ENCODE measurements at regions not wholly inside any gene's neighbourhood (a gene's known extent, or its start where the extent isn't known, plus 50 kb on each side); places are given as distances from the start of the nearest gene placed in this dataset.

GRCh38 chr6:14905201-14905600 lies 340.7 kb upstream of the JARID2 start:
- H3K4me3 ChIP-seq (replicated peaks in 1 of 2; ENCODE audit: low read depth in 1 of 2, low read length in 2 of 2): no peak overlapping the region
- no peaks in the 10 kb centered on the region for H3K79me2 ChIP-seq (ENCODE audit: insufficient read depth, low read length)
- H4K20me1 ChIP-seq (ENCODE audit: insufficient read depth): no peaks in the 10 kb centered on the region
- H3K4me1 ChIP-seq (ENCODE audit: control insufficient read depth in 1 of 2, insufficient read depth in 2 of 2, low read length in 2 of 2): no peaks in the 10 kb centered on the region
- H3K27me3 ChIP-seq (ENCODE audit: insufficient read depth, low read length): no peaks in the 10 kb centered on the region
- no peak overlapping the region for H3K27ac ChIP-seq (ENCODE audit: low read depth, low read length)
- no peak overlapping the region for H3K4me2 ChIP-seq (ENCODE audit: low read length)
- H3K9me2 ChIP-seq (ENCODE audit: insufficient read depth): no peaks in the 10 kb centered on the region
- ATAC-seq: no peak
- DNase-seq (ENCODE audit: low read depth, low spot score): no peak
- H3K36me3 ChIP-seq (ENCODE audit: control insufficient read depth in 1 of 2, insufficient read depth in 2 of 2, low read length in 2 of 2): no peaks in the 10 kb centered on the region
- ChIA-PET RAD21 (ENCODE audit: low non-redundant PET in 1 of 2, low total read pairs in 2 of 2, uncharacterized antibody in 2 of 2, unreplicated experiment in 2 of 2) (no interaction called here), POLR2A (no interaction called here), CTCF (no interaction called here)
- H2AFZ ChIP-seq (ENCODE audit: low read depth, low read length, poor library complexity, severe bottlenecking): no peak overlapping the region
- no peak overlapping the region for H3K9ac ChIP-seq (ENCODE audit: low read length)
- H3K9me3 ChIP-seq (ENCODE audit: control insufficient read depth in 1 of 2, insufficient read depth in 1 of 2, low read depth in 1 of 2, low read length in 2 of 2): no peaks in the 10 kb centered on the region
- TF ChIP-seq EZH2phosphoT487 (IDR thresholded peaks at IDR 0.05; ENCODE audit: borderline replicate concordance) (no peak), EZH2 (IDR thresholded peaks at IDR 0.05) (no peak), CTCF (IDR thresholded peaks at IDR 0.05 in 2 of 3, conservative IDR thresholded peaks at IDR 0.05 in 1 of 3; ENCODE audit: borderline replicate concordance in 1 of 3, insufficient read depth in 1 of 3, low read depth in 2 of 3, low read length in 2 of 3) (0 out of 6 replicates have a peak, but pooled peaks of 1 of the 3 experiments have one; percentile 12)
- BruUV-seq (replicated peaks): no TSS peak
- intact Hi-C loops (cut with micrococcal nuclease): no loop called here

- no peaks in the 10 kb centered on the region for H3K36me3 ChIP-seq (ENCODE audit: control insufficient read depth in 1 of 2, insufficient read depth in 2 of 2, low read length in 2 of 2)
- no peaks in the 10 kb centered on the region for H3K27me3 ChIP-seq (ENCODE audit: insufficient read depth, low read length)
- H3K9me2 ChIP-seq (ENCODE audit: insufficient read depth): no peaks in the 10 kb centered on the region
- ChIA-PET CTCF (no interaction called here), POLR2A (no interaction called here), RAD21 (ENCODE audit: low non-redundant PET in 1 of 2, low total read pairs in 2 of 2, uncharacterized antibody in 2 of 2, unreplicated experiment in 2 of 2) (no interaction called here)
- no peaks in the 10 kb centered on the region for H4K20me1 ChIP-seq (ENCODE audit: insufficient read depth)
- H3K4me3 ChIP-seq (replicated peaks in 1 of 2; ENCODE audit: low read depth in 1 of 2, low read length in 2 of 2): no peak overlapping the region
- DNase-seq (ENCODE audit: low read depth, low spot score): no peak
- no peak overlapping the region for H3K27ac ChIP-seq (ENCODE audit: low read depth, low read length)
- no peak overlapping the region for H2AFZ ChIP-seq (ENCODE audit: low read depth, low read length, poor library complexity, severe bottlenecking)
- no TSS peak for BruUV-seq (replicated peaks)
- no peak for ATAC-seq
- no peaks in the 10 kb centered on the region for H3K9me3 ChIP-seq (ENCODE audit: control insufficient read depth in 1 of 2, insufficient read depth in 1 of 2, low read depth in 1 of 2, low read length in 2 of 2)
- intact Hi-C loops (cut with micrococcal nuclease): no loop called here
- H3K79me2 ChIP-seq (ENCODE audit: insufficient read depth, low read length): no peaks in the 10 kb centered on the region
- TF ChIP-seq JUND (IDR thresholded peaks at IDR 0.05): no peak
- no peak for TF ChIP-seq POLR2A (IDR thresholded peaks at IDR 0.05; ENCODE audit: borderline replicate concordance, extremely low read depth, insufficient read depth, insufficient read length)
- no peak for TF ChIP-seq RAD21 (IDR thresholded peaks at IDR 0.05; ENCODE audit: low read depth)
- TF ChIP-seq SIN3A (IDR thresholded peaks at IDR 0.05; ENCODE audit: low read depth): no peak
- no peak for TF ChIP-seq MAX (IDR thresholded peaks at IDR 0.05)
- TF ChIP-seq ATF3 (IDR thresholded peaks at IDR 0.05): no peak
- no peak for TF ChIP-seq POLR2AphosphoS5 (IDR thresholded peaks at IDR 0.05; ENCODE audit: low read depth, low read length)
- no peak for TF ChIP-seq EZH2phosphoT487 (IDR thresholded peaks at IDR 0.05; ENCODE audit: borderline replicate concordance)
- TF ChIP-seq TCF7L2 (IDR thresholded peaks at IDR 0.05; ENCODE audit: borderline replicate concordance, extremely low read depth, insufficient read depth, insufficient read length): no peak
- TF ChIP-seq ELF1 (IDR thresholded peaks at IDR 0.05; ENCODE audit: borderline replicate concordance, low read depth): no peak
- no peak for TF ChIP-seq FOSL1 (IDR thresholded peaks at IDR 0.05; ENCODE audit: low read depth)
- no peak for TF ChIP-seq ZNF274 (IDR thresholded peaks at IDR 0.05; ENCODE audit: low read depth, low read length)
- no peaks in the 10 kb centered on the region for H3K4me1 ChIP-seq (ENCODE audit: control insufficient read depth in 1 of 2, insufficient read depth in 2 of 2, low read length in 2 of 2)
- no peak overlapping the region for H3K9ac ChIP-seq (ENCODE audit: low read length)
- no peak overlapping the region for H3K4me2 ChIP-seq (ENCODE audit: low read length)
These were observed 339.2 kb upstream of the JARID2 start for GRCh38 chr6:14906621-14907020.

All from HCT116 (cell line).